Suprapubic skin (tissue), 4 donors: ENCODE measurements at regions not wholly inside any gene's neighbourhood (a gene's known extent, or its start where the extent isn't known, plus 50 kb on each side); places are given as distances from the start of the nearest gene placed in this dataset.

ENCODE experiments used
- CTCF ChIP-seq, 2 donors: fragments of 200-600 bp in 1 of 2; fragments of 450-650 bp in 1 of 2; sonication (generic) in 1 of 2; IDR thresholded peaks; one replicate each; pipeline ENCODE4 v1.5.1; 2016 to 2019; ENCODE audit warnings: antibody characterized with exemption in 2 of 2, mild to moderate bottlenecking in 1 of 2, moderate library complexity in 1 of 2
- EP300 ChIP-seq: sonication (generic); formaldehyde crosslinking; IDR thresholded peaks from one replicate; pipeline ENCODE4 v1.6.1; 2017; ENCODE audit warnings: antibody characterized with exemption
- POLR2A ChIP-seq, 2 donors: fragments of 450-650 bp; IDR thresholded peaks; one replicate each; pipeline ENCODE4 v1.6.1; 2017; ENCODE audit warnings: antibody characterized with exemption in 2 of 2, mild to moderate bottlenecking in 2 of 2, moderate library complexity in 2 of 2
- POLR2AphosphoS5 ChIP-seq, 3 donors: sonication (generic); formaldehyde crosslinking; IDR thresholded peaks; one replicate each; pipeline ENCODE4 v1.6.1; 2017; ENCODE audit warnings: antibody characterized with exemption in 3 of 3

GRCh38 chr5:74973694-74974093 lies 78.7 kb downstream of the GCNT4 start:
- TF ChIP-seq CTCF (IDR thresholded peaks at IDR 0.05): no peak
- no peak for TF ChIP-seq POLR2A (IDR thresholded peaks at IDR 0.05)
- TF ChIP-seq POLR2AphosphoS5 (IDR thresholded peaks at IDR 0.05): no peak
- TF ChIP-seq EP300: no peak
